Brain pericyte (primary cell): ENCODE measurements at regions not wholly inside any gene's neighbourhood (a gene's known extent, or its start where the extent isn't known, plus 50 kb on each side); places are given as distances from the start of the nearest gene placed in this dataset.
"Not testable (repeated sequence)": the region's sequence is repeated elsewhere in the genome, so short reads cannot be mapped to it uniquely, and the experiment has no call there.

Experiments
- DNase-seq: peaks from one replicate; pipeline ENCODE4 v3.0.0-alpha.2; 2012; ENCODE audit warnings: low read depth, low spot score

DNA sequence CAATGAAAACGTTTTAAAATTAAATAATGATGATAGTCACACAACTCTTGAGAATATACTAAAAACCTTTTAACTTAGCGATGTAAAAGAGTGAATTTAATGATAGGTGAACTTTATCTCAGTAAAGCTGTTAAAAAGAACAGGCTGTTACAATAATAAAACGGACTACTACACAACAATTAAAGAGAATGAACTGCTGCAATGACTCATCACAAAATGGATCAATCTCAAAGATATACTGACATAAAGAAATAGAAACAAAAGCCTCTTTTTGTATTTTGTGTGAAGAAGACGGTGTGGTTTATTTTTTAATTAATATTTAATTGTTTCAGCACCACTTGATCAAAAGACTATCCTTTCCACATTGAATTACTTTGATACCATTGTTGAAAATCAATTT, 352.4 kb upstream of the GJE1 start:
- no peak for DNase-seq

DNA sequence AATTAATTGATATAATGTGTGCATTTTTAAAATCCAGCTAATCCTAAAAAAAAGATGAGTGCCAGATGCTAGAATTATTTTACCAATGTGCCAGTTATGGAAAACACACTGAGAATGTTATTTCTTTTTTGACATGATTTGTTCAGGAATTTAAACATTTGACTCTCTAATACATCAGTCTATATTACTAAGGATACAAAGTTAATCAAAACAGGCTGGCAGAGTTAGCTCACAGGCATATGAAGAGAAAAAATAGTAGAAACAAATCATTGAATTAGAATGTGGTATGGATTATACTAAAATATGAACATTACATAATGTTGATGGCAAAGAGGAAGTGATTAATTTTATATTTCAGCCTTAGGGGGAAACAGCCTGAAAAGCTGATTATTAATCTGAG, 368.3 kb upstream of the GJE1 start:
- no peak for DNase-seq

DNA sequence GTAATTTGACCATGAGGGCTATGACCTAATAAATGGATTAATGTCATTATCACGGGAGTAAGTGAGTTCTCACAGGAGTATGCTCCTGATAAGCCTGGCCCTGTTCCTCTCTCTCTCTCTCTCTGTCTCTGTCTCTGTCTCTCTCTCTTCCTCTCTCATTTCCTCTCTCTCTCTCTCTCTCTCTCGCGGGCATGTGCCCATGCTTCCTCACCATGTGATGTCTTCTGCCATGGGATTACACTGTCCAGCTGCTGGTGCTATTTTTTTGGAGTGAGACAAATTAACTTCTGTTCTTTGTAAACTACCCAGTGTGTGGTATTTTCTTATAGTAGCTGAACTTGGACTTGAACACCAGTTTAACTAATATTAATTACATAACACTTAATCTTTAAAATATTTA, 374.3 kb upstream of the GJE1 start:
- no peak for DNase-seq

DNA sequence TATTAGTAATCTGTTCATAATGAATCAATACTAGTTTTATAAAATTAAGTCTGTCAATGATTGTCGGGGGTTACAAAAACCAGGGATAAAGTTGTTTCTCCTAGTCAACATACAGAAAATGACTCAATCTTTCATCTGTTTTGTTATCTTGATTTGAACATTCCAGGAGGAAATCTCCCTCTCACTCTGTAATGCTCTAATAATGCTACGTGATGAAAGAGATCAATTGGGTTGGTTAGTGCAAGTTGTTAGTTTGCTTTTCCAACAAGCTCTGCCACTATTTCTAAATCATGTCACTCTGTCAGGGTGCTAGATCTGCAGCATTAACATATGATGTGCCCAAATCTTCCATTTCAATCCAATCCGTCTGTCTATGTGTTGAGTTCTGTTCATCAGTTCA, 379.5 kb upstream of the GJE1 start:
- no peak for DNase-seq

DNA sequence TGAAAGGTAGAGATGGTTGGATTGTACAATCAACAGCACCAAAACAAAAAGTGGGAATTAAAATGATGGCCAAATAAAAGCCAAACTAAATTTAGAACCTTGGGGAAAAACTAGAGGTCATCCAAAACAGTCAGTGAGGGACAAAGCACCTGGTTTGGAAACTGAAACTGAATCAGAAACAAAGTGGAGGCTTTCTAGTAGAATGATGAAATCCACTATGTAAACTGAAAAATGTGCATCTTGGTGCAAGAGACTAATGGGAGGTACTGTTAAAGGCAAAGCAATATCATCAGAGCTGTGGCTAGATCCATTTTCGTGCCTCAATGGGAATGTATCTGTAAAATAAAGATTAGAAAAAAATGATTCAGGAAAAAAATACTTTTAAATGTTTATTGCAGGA, 380.0 kb upstream of the GJE1 start:
- DNase-seq = no peak

DNA sequence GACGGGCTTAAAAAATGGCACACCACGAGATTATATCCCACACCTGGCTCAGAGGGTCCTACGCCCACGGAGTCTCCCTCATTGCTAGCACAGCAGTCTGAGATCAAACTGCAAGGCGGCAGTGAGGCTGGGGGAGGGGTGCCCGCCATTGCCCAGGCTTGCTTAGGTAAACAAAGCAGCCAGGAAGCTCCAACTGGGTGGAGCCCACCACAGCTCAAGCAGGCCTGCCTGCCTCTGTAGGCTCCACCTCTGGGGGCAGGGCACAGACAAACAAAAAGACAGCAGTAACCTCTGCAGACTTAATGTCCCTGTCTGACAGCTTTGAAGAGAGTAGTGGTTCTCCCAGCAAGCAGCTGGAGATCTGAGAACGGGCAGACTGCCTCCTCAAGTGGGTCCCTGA, 386.4 kb upstream of the GJE1 start:
- DNase-seq = not testable (repeated sequence)

DNA sequence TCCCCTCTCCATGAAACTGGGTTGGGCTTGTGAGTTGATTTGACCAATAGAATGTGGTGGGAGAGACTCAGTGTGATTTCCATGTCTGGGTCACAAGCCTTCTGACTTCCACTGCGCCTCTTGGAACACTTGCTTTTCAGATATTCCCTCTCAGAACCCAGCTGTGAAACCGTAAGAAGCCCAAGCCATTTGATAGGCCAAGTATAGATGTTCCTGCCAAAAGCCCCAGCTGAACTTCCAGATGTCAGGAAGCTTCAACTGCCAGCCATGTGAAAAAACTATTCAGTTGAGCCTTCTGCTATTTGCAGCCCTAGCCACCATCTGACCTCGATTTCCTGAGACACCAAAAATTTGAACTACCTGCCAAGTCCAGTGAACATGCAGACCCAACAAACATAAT, 387.8 kb upstream of the GJE1 start:
- no peak for DNase-seq

DNA sequence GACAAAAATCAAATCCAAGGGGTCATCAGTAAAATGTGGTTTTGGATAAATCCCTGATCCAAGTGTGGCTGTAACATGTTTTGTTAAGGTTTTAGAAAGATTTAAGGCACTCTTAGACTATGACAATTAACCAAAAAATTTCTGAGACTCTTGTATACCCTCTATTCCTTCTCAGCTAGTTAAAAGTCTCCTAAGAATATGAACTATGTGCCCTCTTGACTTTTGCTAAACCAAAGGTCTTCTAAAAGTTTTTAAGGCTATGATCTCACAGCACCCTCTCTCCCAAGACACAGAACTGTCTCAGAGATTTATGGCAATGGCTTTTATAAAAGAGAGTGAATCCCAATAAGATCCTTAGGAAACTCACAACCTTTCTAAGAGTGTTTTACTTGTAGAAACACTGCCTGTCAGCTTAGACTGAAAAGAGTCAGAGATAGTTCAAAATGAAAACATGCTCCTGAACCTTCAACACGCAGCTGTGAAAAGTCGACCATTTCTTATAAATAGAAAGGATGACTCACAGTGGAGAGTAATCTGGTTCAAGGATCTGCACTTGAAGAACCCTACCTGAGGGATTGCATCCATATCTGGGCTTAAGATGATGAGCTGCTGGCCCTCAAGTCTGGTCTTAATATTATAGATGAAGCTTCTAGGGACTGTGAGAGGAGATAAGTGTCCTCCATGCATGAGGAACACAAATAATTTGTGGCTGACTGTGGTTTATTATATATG, 388.4 kb upstream of the GJE1 start:
- DNase-seq = no peak

DNA sequence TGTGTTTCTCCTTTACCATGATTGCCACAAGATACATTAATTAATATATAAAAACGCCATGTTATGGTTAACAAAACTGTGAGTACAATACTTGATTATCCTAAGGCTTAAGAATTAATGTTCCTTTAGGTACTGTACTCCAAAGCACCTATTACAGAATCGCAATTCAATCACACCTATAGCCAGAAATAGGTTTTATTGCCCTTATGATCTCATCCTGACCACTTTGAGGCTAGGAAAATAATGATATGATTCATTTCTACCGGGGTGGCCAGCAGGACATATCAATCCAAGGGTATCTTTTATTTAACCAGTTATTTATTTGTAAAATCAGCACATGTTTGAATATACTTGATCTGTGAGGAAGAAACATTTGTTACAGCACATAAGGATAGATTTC, 396.6 kb upstream of the GJE1 start:
- DNase-seq = no peak

DNA sequence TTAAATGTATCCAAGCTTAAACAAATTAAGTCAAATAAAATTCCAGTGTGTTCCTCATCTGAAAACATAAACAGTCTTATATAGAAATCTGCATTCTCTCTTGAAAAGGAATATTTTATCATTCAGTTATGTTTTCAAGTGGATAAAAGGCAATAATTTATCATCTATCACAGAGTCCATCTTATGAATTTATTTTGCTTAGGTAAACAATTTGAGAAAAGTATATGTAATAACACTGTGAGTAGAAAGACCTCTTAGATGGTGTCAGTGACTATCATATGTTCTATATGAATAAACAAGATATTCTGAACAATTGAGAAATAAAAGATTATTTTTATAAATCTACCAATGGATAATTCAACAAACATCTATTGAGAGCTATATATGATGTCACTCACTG, 397.6 kb upstream of the GJE1 start:
- no peak for DNase-seq

DNA sequence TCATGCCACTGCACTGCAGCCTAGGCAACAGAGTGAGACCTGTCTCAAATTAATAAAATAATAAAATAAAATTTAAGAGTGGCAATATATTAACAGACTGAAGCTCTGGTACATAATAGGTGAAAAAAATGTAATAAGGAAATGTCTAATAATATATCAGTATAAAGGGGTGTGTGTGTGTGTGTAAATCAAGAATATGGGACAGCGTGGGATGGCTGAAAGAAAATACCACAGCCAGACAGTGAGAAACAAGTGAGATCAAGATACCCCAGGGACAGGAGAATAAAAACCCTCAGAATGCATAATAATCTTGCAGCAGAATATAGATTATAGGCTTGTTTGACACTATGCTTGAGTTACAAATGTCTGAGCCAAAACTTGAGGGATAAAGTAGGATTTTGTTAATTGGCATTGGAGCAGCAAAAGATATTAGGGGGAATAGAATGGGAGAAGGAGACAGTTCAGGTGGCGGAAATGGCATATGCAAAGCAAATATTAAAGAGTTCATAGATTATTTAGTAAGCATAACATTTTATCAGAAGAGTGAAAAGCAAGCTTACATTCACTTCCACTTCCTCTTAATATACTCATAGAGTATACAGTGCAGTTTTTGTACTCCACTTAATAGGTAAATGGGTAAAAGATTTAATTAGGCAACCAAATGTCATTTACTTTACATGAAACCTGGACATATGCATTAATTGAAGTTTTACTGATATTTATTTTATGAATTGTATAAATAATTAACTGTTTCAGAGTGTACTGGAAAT, 398.5 kb upstream of the GJE1 start:
- no peak for DNase-seq

DNA sequence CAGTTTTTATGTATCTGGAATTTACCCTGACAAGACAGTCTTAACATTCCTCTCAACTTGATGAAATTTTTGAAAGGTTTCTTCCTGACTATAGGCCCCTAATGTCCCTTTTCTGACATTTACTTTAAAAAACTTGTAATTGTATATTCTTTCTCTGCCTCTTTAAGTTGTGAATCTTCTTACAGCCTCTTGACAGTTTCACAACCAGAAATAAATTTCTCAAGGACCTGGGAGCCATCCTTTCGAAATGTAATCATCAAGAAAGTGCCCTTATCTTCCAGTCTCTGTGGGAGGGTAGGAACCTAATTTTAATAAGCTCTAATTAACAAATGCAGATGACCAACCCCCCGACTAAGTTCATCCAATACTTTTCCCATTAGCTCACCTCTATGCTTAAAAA, 403.6 kb upstream of the GJE1 start:
- no peak for DNase-seq

DNA sequence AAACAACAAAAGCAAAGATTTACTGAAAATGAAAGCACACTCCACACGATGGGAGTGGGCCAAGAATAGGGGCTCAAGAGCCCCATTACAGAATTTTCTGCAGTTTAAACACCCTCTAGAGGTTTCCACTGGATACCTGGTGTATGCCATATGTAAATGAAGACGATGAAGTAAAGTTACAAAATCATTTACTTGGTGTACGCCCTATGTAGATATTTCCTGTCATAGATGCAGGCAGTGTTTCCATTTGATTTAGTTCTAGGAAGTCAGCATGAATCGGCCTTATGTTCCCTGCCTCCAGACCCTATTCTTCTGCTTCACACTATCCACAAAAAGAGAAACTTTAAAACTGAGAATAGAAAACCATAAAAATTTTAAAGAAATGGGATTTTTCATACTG, 404.4 kb upstream of the GJE1 start:
- no peak for DNase-seq

DNA sequence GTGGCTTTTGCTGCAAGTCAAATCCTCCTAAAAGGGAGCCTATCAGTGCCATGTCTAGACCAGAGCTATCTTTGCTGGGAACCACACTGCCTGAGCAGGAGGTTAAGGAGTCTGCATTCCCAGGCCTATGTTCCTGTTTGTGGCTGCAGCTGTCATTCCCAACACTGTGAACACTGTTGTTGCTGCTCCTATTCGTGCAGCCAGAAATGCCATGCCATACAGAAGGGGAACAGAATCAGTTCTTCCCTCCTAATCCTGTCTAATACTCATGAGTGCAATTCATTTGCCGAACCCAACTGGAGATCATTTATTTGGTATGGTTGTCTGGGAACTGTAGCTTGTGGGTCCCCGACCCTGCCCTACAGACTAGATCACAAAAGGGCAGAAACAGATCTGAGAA, 406.5 kb upstream of the GJE1 start:
- no peak for DNase-seq

DNA sequence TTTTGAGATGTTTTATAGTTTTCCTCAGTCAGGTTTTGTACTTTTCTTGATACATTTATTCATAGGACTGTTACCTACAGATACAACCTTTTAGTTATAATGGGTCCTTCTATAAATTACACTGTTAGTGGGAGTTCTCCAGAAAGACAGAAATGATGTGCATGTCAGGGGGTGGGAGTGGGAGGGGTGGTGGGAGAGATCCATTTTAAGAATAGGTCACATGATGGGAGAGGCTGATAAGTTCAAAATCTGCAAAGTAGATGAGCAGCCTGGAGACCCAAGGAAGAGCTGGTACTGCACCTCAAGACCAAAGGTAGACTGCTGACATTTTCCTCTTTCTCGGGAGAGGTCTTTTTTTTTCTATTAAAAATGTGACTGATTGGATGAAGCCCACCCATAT, 408.0 kb upstream of the GJE1 start:
- no peak for DNase-seq

DNA sequence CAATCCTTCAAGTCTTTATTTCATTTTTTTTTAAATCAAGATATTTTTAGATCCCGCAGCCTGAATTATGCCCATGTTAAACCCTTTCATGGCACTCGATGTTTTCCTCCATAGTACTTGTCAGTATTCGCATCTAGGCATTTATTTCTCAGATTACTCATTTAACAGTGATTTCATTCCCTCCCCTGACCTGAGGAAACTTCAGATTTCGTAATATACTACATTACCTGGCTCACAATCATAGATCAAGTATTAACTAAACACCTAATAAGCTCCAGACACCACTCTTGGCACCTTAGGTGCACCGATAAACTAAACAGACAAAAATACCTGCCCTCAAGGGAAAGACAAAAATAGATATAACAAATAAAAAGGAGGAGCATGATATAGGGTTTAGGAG, 413.2 kb upstream of the GJE1 start:
- DNase-seq = no peak

DNA sequence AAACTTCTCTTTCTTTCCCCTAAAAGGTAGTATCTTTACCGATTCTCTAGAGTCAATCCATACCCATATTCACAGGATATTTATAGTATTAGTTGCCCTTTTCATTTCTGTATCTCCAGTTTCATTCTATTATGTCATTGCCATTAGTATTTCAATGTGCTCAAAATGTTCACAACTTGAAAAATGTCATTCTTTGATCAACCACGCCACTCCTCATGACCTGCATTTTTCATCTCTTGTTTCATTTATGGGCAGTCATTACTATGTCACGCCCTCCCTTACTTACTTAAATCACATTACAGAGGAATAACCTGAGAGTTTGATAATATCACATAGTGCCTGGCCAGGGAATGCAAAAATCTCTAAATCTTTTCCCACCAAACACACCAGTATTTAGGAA, 427.3 kb upstream of the GJE1 start:
- no peak for DNase-seq

DNA sequence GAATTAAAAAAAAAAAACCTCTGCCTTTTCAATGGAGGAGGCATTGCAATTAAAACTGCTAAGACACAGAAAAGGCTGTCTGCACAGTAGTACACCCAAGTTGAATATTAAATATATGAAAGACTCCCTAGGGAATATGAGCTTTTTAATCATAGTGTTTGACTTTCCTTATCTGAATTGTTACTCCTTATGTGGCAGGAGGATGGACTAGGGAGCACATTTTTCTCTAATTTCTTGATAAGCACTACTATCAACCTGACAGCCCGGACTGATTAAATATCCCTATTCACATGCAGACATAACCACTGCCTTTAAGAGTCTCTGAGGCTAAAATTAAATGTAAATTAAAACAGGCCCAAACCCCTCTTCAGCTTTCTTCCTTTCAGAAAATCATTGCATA, 428.6 kb upstream of the GJE1 start:
- no peak for DNase-seq

DNA sequence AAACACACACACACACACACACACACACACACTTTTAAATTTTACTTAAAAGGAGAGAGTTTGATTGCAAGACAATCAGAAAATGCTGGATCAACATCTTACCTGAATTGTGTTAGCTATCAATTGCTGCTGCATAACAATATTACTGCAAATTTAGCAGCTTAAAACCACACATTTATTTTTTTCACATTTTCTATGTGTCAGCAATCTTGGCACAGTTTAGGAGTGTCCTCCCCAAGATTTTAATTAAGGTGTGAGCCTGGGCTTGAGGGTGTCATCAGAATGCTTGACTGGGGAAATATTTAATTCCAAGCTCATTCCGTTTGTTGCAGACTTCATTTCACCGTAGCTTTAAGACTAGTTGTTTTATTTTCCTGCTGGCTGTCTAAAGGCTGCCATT, 431.0 kb upstream of the GJE1 start:
- DNase-seq = no peak

DNA sequence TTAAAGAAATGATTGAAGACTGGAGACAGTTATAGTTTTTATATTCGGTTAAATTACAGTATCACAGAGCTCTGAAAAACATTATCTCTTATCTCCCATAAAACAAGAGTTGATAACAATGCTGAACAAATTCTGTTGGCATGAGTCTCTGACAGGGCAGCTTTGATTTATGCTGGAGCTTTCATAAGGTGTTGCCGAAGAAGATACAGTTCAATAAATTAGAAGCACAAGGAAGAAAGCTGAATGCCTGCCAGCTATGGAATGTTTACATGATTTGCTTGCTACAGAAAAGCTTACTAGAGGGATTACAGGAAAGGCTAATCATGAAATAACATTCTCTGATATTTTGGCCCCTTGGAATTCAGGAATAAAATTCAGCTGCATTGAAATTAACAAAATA, 431.9 kb upstream of the GJE1 start:
- no peak for DNase-seq

DNA sequence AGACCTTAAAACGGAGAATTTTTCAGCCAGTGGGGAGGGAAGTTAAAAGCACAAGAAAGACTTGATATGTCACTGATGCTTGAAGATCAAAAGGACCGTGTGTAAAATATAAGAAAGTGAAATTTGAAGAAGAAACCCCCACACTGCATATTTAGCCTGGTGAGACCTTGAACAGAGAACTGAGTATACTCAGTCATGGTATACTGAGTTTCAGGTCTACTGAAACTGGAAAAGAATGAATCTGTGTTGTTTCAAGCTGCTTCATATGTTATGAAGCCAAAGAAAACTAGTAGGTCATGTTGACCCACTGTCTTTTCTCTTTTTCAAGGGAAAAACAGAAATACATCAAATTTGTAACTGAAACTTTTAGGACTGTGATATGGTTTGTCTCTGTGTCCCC, 443.8 kb upstream of the GJE1 start:
- no peak for DNase-seq

DNA sequence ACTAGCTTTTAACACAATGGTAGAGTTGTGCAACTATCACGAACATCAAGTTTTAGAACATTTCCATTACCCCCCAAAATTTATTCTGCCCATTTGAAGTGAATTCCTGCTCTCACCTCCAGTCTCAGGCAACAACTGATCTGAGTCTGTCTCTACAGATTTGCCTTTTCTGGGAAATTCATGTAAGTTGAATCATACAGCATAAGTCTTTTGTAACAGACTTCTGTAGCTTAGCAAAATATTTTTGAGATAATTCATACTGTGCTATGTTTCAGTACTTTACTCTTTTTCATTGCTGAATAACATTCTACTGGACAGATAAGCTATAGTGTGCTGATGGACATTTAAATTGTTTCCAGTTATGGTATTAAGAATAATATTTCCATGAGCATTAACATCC, 447.3 kb upstream of the GJE1 start:
- DNase-seq = no peak

DNA sequence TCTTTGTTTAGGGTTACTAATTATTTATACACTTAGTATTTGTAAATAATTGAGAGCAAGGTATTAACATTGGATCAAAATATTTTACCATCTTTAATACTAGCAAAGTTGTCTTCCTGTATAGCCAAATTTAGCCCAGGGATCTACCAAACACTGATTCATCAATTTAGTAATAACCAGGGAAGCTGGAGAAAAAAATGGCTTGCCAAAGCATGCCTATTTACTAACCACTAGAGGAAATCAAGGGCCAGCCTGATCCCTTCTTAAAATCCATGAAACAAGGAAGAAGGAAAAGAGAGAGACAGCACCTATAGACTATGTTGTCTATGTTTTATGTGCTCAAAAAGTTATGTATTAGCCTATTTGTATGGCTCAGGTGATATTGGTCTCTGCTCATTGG, 450.3 kb upstream of the GJE1 start:
- no peak for DNase-seq
